Immature natural killer cell (primary cell): ENCODE measurements at regions not wholly inside any gene's neighbourhood (a gene's known extent, or its start where the extent isn't known, plus 50 kb on each side); places are given as distances from the start of the nearest gene placed in this dataset.

ENCODE experiments used
- DNase-seq, 3 donors: peaks; one replicate each; pipeline ENCODE4 v3.0.0; 2022; ENCODE audit warnings: mixed read lengths in 1 of 3
- H3K27ac Mint-ChIP-seq, 6 donors: one replicate each; pipeline ENCODE4 v1.8.0; 2020; ENCODE audit warnings: mixed read lengths in 6 of 6, mild to moderate bottlenecking in 5 of 6, inconsistent platforms in 4 of 6, moderate library complexity in 3 of 6
- H3K27me3 Mint-ChIP-seq, 3 donors: one replicate each; pipeline ENCODE4 v1.8.0; 2020 to 2021; ENCODE audit warnings: low read depth in 3 of 3, mild to moderate bottlenecking in 3 of 3, mixed read lengths in 3 of 3, moderate library complexity in 3 of 3, inconsistent platforms in 1 of 3
- H3K36me3 Mint-ChIP-seq, 3 donors: one replicate each; pipeline ENCODE4 v1.8.0; 2020; ENCODE audit warnings: mixed read lengths in 3 of 3, inconsistent platforms in 2 of 3, mild to moderate bottlenecking in 2 of 3
- H3K4me1 Mint-ChIP-seq, 2 donors: one replicate each; pipeline ENCODE4 v1.8.0; 2020; ENCODE audit warnings: inconsistent platforms in 2 of 2, mild to moderate bottlenecking in 2 of 2, mixed read lengths in 2 of 2, moderate library complexity in 1 of 2
- H3K4me3 Mint-ChIP-seq, 5 donors: one replicate each; pipeline ENCODE4 v1.8.0; 2020; ENCODE audit warnings: mild to moderate bottlenecking in 5 of 5, mixed read lengths in 5 of 5, inconsistent platforms in 3 of 5, moderate library complexity in 3 of 5
- H3K9me3 Mint-ChIP-seq, 6 donors: one replicate each; pipeline ENCODE4 v1.8.0; 2020; ENCODE audit warnings: mild to moderate bottlenecking in 6 of 6, mixed read lengths in 6 of 6, inconsistent platforms in 4 of 6, moderate library complexity in 3 of 6

DNA sequence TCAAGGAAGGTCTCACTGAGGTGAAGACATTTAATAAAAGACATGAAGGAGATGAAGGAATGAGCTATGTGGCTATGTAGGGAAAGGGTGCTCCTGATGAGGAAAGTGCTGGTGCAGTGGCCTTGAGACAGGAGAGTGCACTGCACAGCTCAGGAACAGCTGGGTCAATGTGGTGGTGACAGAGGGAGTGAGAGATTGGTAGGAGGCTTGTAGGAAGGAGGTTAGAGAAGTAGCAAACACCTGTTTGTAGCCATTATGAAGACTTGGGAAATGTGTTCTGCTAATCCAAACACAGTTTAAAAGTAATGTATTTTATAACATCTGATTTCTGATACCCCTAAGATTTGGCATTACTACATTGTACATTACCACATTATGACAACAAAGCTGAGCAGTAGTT lies 115.1 kb upstream of the MTAP start:
- Mint-ChIP-seq H3K36me3 (no peaks in the 10 kb centered on the region), H3K27me3 (peaks cover 0 to 5% (median 2%) of the 10 kb centered on the region in 3 donors), H3K27ac (no peak overlapping the region), H3K4me3 (no peak overlapping the region), H3K9me3 (no peaks in the 10 kb centered on the region), H3K4me1 (no peaks in the 10 kb centered on the region)
- no peak for DNase-seq

DNA sequence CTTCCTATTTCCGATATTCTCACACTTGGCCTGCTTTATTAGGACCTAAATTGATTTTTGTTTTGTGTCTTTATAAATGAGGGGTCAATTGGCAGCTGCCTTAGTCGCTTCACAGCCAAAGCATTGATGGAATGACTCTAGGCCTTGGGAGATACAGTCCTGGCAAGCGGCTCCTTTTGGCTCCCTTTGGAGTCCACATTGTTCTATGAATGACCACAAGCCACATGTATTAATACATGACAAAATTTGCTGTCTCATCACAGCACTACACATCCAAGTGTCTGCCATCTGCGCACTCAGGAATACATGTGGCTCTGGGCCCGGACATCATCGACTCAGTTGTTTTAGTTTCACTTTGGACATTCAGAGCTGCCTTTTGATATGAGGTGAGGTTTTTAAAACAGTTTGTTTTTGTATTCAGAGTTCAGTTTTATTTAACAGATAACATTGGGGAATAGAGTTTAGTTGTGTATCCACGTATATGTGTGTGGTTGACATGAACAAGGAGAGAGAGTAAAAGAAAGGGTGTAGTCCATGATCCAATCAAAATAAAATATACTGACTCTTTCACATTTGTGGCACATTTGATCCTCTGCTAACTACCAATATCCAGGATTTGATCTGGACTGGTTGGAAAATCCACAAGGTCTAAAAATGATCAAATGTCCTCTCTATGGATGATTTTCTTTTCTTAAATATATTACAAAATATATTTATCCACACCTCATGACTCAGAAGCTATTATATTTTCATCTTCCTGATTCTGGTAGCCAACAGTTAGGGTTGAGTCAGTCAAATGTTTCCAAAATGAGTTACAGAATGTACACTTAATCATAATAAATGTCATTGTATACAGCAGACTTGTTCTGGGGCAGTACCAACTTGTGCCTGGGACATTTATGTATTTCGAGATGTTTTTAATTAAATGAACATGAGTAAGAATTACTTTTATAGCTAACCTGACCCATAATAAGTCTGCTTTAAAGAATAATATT lies 114.0 kb upstream of the MTAP start:
- no peaks in the 10 kb centered on the region for H3K4me1 Mint-ChIP-seq
- H3K36me3 Mint-ChIP-seq = no peaks in the 10 kb centered on the region
- no peak overlapping the region for H3K27ac Mint-ChIP-seq
- peaks cover 0 to 5% (median 0%) of the 10 kb centered on the region in 3 donors for H3K27me3 Mint-ChIP-seq
- no peak overlapping the region for H3K4me3 Mint-ChIP-seq
- DNase-seq = no peak
- H3K9me3 Mint-ChIP-seq = no peaks in the 10 kb centered on the region

DNA sequence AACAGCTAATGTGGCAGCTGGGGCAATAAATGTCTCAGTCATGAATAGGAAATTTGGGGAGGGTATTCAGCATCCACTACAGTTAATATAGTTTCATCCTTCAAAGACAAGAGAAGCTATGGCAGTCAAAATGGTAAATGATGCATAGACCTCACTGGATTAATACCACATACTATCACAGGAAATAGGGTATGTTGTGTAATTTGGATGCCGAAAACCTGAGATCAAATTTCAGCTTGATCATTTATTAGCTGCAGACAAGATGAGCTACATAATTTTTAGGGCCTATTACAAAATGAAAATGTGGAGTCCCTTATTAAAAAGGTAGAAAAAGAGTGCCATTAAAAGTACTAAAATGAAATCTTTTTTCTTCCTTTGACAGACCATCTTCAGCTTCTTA lies 112.6 kb upstream of the MTAP start:
- no peak for DNase-seq
- H3K36me3 Mint-ChIP-seq = no peaks in the 10 kb centered on the region
- peaks cover 0 to 5% (median 3%) of the 10 kb centered on the region in 3 donors for H3K27me3 Mint-ChIP-seq
- H3K4me3 Mint-ChIP-seq = no peak overlapping the region
- H3K27ac Mint-ChIP-seq = no peak overlapping the region
- no peaks in the 10 kb centered on the region for H3K4me1 Mint-ChIP-seq
- H3K9me3 Mint-ChIP-seq = no peaks in the 10 kb centered on the region

DNA sequence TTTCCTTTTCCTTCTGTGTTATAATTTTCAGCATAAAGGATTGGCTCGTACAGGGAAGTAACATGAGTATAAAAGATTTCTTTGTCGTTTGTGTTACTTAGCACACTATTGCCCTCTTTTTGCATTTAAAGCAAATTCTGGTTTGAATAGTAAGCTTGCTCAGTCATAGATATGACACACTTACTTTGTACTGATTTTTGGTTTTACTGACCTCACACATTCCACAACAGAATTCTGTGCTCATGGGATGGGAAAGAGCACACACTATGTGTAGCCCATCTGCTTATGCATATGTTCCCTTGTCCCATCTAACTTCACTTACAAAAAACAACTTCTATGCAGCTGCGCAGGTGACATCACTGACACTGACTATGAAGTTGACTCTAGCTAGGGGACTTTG lies 111.9 kb upstream of the MTAP start:
- H3K9me3 Mint-ChIP-seq = no peaks in the 10 kb centered on the region
- peaks cover 0 to 5% (median 3%) of the 10 kb centered on the region in 3 donors for H3K27me3 Mint-ChIP-seq
- DNase-seq = no peak
- no peaks in the 10 kb centered on the region for H3K4me1 Mint-ChIP-seq
- no peak overlapping the region for H3K4me3 Mint-ChIP-seq
- H3K27ac Mint-ChIP-seq = no peak overlapping the region
- H3K36me3 Mint-ChIP-seq = no peaks in the 10 kb centered on the region

DNA sequence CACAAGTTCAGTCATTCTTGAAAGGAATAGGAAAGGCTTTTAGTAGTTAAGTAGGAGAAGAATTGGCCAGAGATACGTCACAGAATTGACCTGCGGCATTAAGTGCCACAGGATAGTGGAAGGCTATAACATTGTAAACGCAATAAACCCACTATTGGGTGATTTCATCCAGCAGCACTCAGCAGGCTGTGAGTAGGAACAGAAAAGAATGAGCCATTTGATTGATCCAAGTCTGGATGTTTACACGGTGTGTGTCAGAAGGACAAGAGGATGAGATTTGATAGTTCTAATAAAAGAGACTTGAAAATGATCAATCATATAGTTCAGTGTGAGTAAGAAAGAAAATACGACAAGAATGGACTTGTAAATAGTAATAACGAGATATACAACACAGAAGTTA lies 110.0 kb upstream of the MTAP start:
- Mint-ChIP-seq H3K9me3 (no peaks in the 10 kb centered on the region), H3K36me3 (no peaks in the 10 kb centered on the region), H3K4me1 (no peaks in the 10 kb centered on the region), H3K27ac (no peak overlapping the region), H3K27me3 (peaks cover 0 to 8% (median 3%) of the 10 kb centered on the region in 3 donors), H3K4me3 (no peak overlapping the region)
- no peak for DNase-seq

DNA sequence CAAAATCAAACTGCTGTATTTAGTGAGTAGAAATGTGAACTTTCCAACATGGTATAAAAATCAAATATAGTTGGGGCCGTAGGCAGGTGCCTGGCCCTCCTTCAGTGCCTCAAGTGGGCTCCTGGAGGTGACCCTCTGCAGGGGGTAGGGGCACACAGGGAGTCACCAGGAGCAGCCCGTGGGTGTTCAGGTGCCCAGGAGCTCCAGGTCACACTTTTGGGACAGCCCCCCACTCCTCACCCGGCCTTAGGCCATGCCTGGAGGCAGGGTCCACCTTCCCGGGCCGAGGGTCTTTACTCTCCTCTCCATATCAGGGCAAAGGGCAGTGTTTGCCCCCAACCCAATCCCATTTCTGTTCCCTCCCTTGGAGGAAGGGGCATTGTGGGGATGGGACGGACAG lies 108.0 kb upstream of the MTAP start:
- no peak for DNase-seq
- Mint-ChIP-seq H3K27ac (no peak overlapping the region), H3K9me3 (peaks cover 0 to 4% (median 0%) of the 10 kb centered on the region in 6 donors), H3K4me1 (no peaks in the 10 kb centered on the region), H3K36me3 (no peaks in the 10 kb centered on the region), H3K27me3 (peaks cover 0 to 8% (median 3%) of the 10 kb centered on the region in 3 donors), H3K4me3 (no peak overlapping the region)

DNA sequence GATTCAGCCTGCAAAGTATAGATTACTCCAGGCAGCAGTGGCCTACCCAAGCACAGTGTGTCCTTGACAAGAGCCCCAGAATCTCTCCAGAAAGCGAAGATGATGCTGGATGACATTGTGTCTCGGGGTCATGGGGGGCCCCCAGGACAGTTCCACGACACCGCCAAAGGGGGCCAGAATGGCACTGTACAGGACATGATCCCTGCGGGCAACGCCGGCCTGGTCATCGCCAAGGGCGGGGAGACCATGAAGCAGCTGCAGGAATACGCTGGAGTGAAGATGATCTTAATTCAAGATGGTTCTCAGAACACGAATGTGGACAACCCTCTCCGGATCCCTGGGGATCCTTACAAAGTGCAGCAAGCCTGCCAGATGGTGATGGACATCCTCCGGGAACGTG lies 107.0 kb upstream of the MTAP start:
- no peak overlapping the region for H3K27ac Mint-ChIP-seq
- no peak overlapping the region for H3K4me3 Mint-ChIP-seq
- H3K4me1 Mint-ChIP-seq = no peaks in the 10 kb centered on the region
- peaks cover 0 to 4% (median 0%) of the 10 kb centered on the region in 6 donors for H3K9me3 Mint-ChIP-seq
- no peak for DNase-seq
- peaks cover 2 to 8% (median 3%) of the 10 kb centered on the region in 3 donors for H3K27me3 Mint-ChIP-seq
- H3K36me3 Mint-ChIP-seq = no peaks in the 10 kb centered on the region

DNA sequence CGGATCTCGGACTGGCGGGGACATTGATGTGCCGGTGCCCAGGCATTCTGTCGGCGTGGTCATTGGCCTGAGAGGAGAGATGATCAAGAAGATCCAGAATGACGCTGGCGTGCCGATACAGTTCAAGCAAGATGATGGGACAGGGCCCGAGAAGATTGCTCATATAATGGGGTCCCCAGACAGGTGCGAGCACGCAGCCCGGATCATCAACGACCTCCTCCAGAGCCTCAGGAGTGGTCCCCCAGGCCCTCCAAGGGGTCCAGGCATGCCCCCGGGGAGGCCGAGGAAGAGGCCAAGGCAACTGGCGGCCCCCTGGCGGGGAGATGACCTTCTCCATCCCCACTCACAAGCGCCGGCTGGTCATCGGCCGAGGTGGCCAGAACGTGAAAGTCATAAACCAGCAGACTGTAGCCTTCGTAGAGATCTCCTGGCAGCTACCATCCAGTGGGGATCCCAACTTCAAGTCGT lies 106.5 kb upstream of the MTAP start:
- Mint-ChIP-seq H3K4me3 (no peak overlapping the region), H3K9me3 (peaks cover 0 to 4% (median 0%) of the 10 kb centered on the region in 6 donors), H3K27ac (no peak overlapping the region), H3K4me1 (no peaks in the 10 kb centered on the region), H3K27me3 (peaks cover 2 to 6% (median 3%) of the 10 kb centered on the region in 3 donors), H3K36me3 (no peaks in the 10 kb centered on the region)
- no peak for DNase-seq

DNA sequence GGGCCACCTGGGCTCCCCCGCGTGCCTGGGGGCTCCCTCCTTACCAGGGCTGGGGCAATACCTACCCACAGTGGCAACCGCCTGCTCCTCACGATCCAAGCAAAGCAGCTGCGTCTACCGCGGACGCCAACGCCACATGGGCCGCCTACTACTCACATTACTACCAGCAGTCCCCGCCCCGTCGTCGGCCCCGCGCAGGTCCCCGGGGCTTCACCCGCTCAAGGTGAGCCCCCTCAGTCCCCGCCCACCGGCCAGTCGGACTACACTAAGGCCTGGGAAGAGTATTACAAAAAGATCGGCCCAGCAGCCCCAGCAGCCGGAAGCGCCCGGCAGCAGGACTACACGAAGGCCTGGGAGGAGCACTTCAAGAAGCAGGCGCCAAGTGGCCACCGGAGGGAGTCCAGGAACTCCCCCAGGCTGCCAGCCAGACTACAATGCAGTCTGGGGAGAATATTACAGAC lies 106.0 kb upstream of the MTAP start:
- no peak overlapping the region for H3K4me3 Mint-ChIP-seq
- H3K36me3 Mint-ChIP-seq = no peaks in the 10 kb centered on the region
- no peaks in the 10 kb centered on the region for H3K4me1 Mint-ChIP-seq
- no peak for DNase-seq
- no peak overlapping the region for H3K27ac Mint-ChIP-seq
- peaks cover 0 to 4% (median 0%) of the 10 kb centered on the region in 6 donors for H3K9me3 Mint-ChIP-seq
- H3K27me3 Mint-ChIP-seq = peaks cover 2 to 6% (median 3%) of the 10 kb centered on the region in 3 donors

DNA sequence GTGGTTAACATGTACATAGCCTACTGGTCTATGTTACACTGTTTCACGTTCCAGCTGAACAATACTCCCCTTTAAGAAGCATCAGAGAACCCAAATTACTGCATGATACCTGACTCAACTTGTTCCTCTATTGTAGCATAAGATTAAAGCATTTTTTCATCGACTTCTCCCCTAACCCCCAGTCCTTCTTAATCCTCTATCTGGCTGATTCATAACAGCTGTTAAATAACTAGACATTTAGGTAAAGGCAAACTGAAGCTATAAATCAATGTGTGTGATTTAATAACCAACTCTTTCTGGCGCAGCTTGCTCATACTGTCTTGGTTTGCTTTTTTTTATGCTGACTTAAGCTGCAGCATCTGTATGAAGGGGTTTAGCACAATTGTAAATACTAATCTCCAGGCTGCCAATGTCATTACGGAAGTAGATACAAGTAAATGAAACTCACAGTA lies 94.2 kb upstream of the MTAP start:
- Mint-ChIP-seq H3K4me3 (no peak overlapping the region), H3K4me1 (no peaks in the 10 kb centered on the region), H3K27me3 (peaks cover 0 to 10% (median 2%) of the 10 kb centered on the region in 3 donors), H3K27ac (no peak overlapping the region), H3K36me3 (no peaks in the 10 kb centered on the region), H3K9me3 (no peaks in the 10 kb centered on the region)
- no peak for DNase-seq

DNA sequence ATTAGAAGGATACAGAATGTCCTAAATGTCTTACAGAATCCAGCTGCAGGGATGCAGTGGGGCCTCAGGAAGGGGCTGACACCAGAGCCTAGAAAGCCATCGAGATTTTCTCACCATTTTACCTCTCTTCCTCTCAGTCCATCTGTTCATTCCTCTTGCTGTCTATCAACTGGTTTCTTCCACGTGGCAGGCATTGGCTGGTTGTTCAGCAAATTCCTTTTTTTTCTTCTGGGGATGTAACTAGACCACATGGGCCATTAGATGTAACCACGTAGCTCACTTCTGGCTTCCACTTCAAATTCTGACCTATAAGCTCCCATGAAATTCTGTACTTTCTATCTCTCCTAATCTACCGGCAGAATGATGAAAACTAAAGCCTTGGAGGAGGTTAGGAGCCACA lies 93.6 kb upstream of the MTAP start:
- no peak overlapping the region for H3K4me3 Mint-ChIP-seq
- no peaks in the 10 kb centered on the region for H3K9me3 Mint-ChIP-seq
- peaks cover 0 to 10% (median 2%) of the 10 kb centered on the region in 3 donors for H3K27me3 Mint-ChIP-seq
- H3K36me3 Mint-ChIP-seq = no peaks in the 10 kb centered on the region
- no peak overlapping the region for H3K27ac Mint-ChIP-seq
- DNase-seq = no peak
- H3K4me1 Mint-ChIP-seq = no peaks in the 10 kb centered on the region

DNA sequence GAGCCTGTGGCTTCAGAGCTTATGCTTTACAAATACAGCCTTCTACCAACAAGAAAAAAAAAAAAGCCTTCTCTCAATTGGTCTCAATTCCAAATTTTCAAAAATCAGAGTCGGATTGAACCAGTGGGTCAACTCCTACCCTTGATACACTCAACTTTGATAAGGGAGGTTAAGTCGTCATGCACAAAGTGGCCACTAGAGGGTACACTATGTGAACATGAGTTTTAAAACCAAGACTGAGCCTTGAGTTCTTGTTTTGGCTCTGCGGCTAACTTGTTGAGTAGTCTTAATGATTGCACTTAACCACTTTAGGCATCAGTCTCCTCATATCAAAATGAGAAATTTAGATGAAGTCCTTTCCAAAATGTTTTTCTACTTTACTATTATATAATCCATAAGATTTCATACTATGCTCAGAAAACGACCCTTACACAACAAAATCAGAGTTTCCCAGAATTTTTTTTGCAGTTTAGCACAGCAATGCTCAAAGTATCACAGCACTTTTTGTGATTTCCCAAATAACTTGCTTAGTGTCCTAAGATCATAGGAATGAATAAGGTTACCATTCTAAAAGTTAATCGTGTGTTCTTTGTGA lies 92.9 kb upstream of the MTAP start:
- Mint-ChIP-seq H3K36me3 (no peaks in the 10 kb centered on the region), H3K9me3 (no peaks in the 10 kb centered on the region), H3K4me1 (no peaks in the 10 kb centered on the region), H3K27ac (no peak overlapping the region), H3K4me3 (no peak overlapping the region), H3K27me3 (peaks cover 0 to 10% (median 2%) of the 10 kb centered on the region in 3 donors)
- DNase-seq = peak; percentile 10 to 31 (median 20)

DNA sequence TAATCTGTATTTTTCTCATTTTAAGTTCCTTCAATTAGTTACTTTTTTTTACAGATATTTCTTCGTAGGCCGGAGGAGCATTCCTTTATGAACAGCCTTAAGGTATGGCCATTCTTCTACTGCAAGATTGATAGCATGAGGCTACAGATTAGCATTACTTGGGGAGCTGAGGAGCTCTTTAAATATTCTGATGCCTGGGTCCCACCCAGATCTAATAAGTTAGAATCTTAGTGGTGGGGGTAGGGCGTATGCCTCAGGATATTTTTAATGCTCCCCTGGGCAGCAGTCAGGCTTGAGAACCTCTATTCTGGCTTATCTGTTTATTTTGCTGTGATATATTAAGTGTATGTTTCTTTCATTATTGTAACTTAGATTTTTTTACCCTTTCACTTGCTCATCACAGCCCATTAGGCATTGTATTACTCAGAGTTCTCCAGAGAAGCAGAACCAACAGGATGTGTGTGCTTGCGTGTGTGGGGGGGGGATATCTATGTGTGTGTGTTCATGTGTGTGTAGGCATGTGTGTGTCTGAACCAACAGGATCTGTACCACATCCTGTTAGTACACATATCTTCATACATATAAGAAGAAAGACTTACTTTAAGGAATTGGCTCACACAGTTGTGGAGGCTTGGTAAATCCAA lies 91.8 kb upstream of the MTAP start:
- no peak overlapping the region for H3K27ac Mint-ChIP-seq
- peaks cover 0 to 10% (median 2%) of the 10 kb centered on the region in 3 donors for H3K27me3 Mint-ChIP-seq
- H3K4me3 Mint-ChIP-seq = no peak overlapping the region
- H3K36me3 Mint-ChIP-seq = no peaks in the 10 kb centered on the region
- DNase-seq = no peak
- no peaks in the 10 kb centered on the region for H3K4me1 Mint-ChIP-seq
- no peaks in the 10 kb centered on the region for H3K9me3 Mint-ChIP-seq

DNA sequence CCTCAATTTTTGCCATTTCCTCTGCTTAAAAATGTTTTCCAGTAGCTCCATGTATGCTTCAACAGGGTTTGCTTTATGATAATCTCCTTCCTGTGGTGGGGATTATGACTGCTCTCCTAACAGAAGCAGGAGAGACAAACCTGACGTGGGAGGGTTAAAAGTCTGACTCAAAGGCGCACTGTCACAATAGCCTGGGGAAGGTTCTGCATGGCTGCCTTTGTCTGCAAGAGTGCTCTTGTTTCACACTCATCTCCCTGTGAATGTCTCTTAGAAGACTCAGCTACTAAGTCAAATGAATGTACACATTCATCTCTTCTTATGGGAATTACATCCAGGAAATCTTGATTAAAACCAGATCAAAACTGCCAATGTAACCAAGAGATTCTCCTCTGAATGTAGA lies 90.9 kb upstream of the MTAP start:
- no peaks in the 10 kb centered on the region for H3K9me3 Mint-ChIP-seq
- H3K4me3 Mint-ChIP-seq = no peak overlapping the region
- H3K27me3 Mint-ChIP-seq = peaks cover 0 to 10% (median 2%) of the 10 kb centered on the region in 3 donors
- DNase-seq = no peak
- H3K36me3 Mint-ChIP-seq = no peaks in the 10 kb centered on the region
- H3K4me1 Mint-ChIP-seq = no peaks in the 10 kb centered on the region
- H3K27ac Mint-ChIP-seq = no peak overlapping the region
